G401.6 (cell line): ENCODE measurements at regions not wholly inside any gene's neighbourhood (a gene's known extent, or its start where the extent isn't known, plus 50 kb on each side); places are given as distances from the start of the nearest gene placed in this dataset.
"Not testable (repeated sequence)": the region's sequence is repeated elsewhere in the genome, so short reads cannot be mapped to it uniquely, and the experiment has no call there.

Experiments used
- FAIRE-seq: peaks from 2 replicates; lab custom pipeline; 2012; peaks lifted over from hg19 to GRCh38; lab: Jason Lieb, UNC

DNA sequence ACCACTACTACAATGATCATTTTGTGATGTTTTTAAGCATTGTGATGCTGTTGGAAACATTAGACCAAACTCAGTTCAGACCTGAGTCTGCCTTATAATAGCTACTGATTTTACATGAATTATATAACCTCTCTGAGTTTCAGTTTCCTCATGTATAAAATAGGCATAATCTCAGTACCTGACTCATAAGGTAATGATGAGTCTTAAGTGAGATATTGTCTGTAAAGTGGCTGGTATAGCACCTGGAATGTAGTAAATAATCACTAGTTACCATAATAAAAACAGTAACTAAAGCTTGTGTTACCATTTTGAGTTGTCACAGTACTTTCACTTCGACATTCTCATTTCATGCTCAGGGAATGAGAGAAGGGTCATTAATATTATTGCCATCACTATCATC lies 381.5 kb upstream of the SALL1 start:
- FAIRE-seq: no peak

GRCh38 chr16:51531271-51531670 lies 380.2 kb upstream of the SALL1 start:
- FAIRE-seq: no peak

DNA sequence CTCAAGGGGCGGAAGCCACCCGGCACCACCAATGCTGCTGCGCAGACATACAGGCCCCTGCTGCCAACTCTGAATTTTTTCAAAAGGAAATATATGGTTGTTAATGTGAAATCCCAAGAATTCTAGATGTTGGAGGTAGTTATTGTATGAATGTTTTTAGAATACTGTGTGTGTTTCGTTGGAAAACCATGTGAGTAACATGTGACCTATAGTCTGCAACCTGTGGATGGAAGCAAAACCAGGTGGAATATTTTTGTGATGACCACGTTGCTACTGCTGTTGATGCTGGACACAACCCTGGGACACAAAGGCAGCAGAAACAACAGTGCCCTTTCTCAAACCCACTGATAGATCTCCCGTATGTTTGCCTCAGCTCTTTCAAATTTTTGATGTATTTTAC lies 376.3 kb upstream of the SALL1 start:
- FAIRE-seq: no peak

DNA sequence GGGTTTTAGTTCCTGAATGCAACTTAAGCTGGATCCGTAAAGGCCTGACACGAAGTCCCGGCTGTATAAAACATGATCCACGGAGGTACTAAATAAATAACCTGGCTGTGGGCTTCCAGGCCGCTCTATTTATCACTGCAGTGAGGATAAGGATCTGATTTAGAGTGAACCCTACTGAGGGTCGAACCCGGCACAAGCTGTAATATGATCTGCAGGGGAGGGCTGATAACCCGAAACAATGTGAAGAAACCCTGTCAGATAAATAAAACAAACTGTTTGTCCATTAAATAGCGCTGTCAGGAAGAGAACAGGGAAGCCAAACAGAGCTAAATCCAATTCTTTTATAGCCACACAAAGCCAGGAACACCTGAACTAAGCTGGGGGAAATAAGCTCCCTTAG lies 375.6 kb upstream of the SALL1 start:
- FAIRE-seq: no peak

GRCh38 chr16:51524555-51525373 lies 373.7 kb upstream of the SALL1 start:
- FAIRE-seq: no peak

DNA sequence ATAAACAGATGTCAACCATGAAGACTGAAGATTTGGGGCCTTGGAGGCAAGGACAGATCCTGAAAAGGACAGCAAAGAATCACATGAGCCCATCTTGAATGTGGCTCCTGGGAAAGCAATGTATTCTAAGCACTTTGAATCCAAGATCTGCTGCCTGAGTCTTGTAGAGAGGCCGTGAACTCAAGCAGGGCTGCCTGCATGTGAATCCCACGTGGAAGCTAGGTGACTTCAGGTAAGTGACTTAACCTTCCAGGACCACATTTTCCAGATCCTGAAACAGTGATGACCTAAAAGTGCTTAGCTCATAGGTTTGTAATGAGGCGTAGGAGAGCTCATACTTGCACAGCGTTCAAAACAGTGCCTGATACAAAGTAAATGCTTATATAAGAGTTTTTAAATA lies 373.0 kb upstream of the SALL1 start:
- no peak for FAIRE-seq

GRCh38 chr16:51523400-51523799 lies 372.3 kb upstream of the SALL1 start:
- no peak for FAIRE-seq

DNA sequence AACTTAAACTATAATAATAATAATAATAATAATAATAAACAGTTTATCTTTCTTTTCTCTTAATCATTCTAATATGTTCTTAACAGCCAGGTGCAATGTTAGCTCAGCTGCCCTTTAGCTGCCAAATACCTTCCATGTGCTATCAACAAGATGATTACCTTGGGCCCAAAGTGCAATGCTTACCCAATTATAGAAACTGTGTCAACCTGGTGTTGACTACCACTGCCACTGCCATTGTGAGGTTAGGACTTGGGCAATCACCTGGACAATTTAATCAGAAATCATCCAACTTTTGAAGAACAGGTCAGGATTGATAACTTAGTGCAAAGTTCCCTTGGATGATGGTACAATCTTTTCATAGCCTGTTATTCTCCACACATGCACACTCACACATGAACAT lies 371.8 kb upstream of the SALL1 start:
- no peak for FAIRE-seq

GRCh38 chr16:51516960-51517359 lies 365.9 kb upstream of the SALL1 start:
- not testable (repeated sequence) for FAIRE-seq

GRCh38 chr16:51510416-51510815 lies 359.3 kb upstream of the SALL1 start:
- no peak for FAIRE-seq

- FAIRE-seq: no peak
Observed at GRCh38 chr16:51509336-51509735, 358.3 kb upstream of the SALL1 start.

- FAIRE-seq: no peak
Observed at GRCh38 chr16:51508490-51509212, 357.6 kb upstream of the SALL1 start.

DNA sequence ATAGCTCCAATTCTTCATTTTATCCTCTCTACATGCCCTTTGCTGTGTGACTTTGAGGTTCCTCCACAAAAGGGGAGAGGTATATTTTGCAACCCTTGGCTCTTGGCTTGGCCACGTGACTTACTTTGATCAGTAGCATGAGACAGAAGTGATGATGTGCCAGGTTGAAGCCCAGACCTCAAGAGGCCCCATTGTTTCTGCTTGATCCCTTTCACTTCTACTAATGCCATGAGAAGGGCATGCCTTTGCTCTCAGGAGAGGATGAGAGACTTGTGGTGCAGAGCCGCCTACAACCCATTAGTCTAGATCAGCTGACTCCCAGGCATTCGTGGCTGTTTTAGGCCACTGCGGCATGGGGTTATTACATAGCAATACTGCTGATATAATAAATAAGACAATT lies 356.2 kb upstream of the SALL1 start:
- FAIRE-seq: no peak

GRCh38 chr16:51500306-51500705 lies 349.2 kb upstream of the SALL1 start:
- FAIRE-seq: no peak

DNA sequence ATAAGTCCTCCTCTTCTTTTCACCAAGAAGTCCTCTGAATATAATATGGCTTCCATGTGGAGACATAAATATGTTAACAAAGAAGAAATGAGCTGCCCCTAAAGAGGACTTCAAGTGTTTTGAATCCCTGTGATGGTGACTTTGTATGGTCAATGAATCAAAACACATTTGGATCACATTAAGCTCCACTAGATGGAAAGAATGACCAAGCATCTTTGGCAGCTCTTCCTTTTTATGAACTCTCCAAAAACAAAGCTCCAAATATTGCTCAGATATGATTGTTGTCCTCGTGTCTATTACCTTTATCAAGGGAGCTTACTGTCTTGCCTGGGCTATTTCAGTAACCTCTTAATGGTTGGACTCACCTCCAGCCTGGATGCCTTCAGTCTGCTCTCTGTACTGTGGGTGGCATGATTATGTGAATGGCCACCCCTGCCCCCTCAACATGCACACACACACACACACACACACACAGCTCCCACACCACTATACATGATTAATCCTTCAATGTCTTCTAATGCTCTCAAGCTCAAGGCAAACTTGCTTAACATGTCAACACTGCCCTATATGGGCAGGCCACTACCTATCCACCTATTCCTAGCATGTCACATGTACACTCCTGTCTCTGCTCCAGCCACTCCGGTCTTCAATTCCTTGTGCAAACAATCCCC lies 346.6 kb upstream of the SALL1 start:
- FAIRE-seq: no peak

GRCh38 chr16:51490866-51491265 lies 339.8 kb upstream of the SALL1 start:
- FAIRE-seq: no peak

GRCh38 chr16:51487880-51488279 lies 336.8 kb upstream of the SALL1 start:
- FAIRE-seq: no peak

GRCh38 chr16:51474414-51475091 lies 323.5 kb upstream of the SALL1 start:
- no peak for FAIRE-seq

DNA sequence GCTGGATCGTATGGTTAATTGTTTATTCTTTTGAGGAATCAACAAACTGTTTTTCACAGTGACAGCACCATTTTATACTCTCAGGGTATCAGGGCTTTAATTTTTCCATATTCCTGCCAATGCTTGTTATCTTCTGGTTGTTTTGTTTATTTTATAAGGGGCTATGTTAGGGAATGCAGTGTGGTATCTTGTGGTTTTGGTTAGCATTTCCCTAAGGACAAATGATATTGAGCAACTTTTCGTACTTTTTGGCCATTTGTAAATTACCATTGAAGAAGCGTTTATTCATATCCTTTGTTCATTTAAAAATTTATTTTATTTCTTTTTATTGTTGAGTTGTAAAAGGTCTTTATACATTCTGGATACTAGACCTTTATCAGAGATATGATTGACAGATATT lies 322.0 kb upstream of the SALL1 start:
- no peak for FAIRE-seq

- FAIRE-seq: no peak
Observed at GRCh38 chr16:51470492-51470891, 319.4 kb upstream of the SALL1 start.

GRCh38 chr16:51464996-51465395 lies 313.9 kb upstream of the SALL1 start:
- FAIRE-seq: no peak

- FAIRE-seq: no peak
Observed at GRCh38 chr16:51461255-51461654, 310.2 kb upstream of the SALL1 start.
